ENCODE measurements at regions not wholly inside any gene's neighbourhood (a gene's known extent, or its start where the extent isn't known, plus 50 kb on each side); places are given as distances from the start of the nearest gene placed in this dataset.

DNA sequence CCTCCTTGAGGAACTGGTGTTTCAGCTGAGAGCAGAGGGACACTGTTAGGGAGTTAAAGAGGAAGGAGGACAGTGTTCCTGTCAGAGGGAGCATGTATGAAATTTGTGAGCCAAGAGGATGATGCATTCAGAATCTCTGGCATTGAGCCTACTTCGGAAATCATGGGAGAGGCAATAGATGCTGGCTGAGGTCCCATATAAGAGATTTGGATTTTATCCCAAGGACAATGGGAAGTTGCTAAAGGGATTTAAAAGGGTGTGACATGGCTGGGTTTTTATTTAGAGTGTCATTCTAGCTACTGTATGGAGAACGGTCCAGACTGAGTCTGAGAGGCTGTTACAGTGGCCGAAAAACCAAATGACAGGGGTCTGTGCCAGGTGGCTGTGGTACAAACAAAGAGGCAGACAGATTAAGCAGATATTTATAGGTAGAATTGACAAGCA lies 403.2 kb upstream of the B3GALT2 start:
- no peak overlapping the region for H3K4me3 ChIP-seq (ENCODE audit: low read depth, low read length)
- no peak for TF ChIP-seq CTCF (IDR thresholded peaks at IDR 0.05; ENCODE audit: insufficient read depth, low read depth, low read length, missing control alignments)
- DNase-seq (ENCODE audit: low read depth), result no peak

GRCh38 chr1:193588311-193589082 lies 402.1 kb upstream of the B3GALT2 start:
- H3K4me3 ChIP-seq (ENCODE audit: low read depth, low read length), result no peak overlapping the region
- TF ChIP-seq CTCF (IDR thresholded peaks at IDR 0.05; ENCODE audit: insufficient read depth, low read depth, low read length, missing control alignments), result no peak
- DNase-seq (ENCODE audit: low read depth), result no peak

DNA sequence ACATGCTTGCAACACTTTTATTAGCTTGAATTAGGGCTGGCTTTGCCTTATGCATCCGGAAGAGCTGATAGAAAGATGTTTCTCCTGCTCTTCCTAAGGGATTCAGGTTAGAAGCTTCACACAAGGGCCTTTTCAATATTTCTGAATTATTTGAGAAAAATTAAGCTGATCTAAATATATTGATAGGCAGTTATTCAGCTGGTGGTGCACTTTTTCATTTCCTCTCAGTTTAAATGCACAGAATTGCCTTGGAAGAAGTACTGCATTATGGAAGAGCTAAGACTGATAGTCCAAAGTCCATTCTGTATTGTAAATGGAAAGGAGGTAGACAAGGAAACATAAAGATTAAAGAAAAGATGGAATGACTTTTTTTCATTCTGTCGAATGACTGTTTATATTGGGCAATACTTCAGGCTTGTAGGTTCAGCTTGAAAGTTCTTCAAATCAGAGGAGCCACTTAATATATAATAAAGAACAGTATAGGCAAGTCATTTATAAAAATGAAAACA lies 398.4 kb upstream of the B3GALT2 start:
- no peak for DNase-seq (ENCODE audit: low read depth)
- H3K4me3 ChIP-seq (ENCODE audit: low read depth, low read length), result no peak overlapping the region
- TF ChIP-seq CTCF (IDR thresholded peaks at IDR 0.05; ENCODE audit: insufficient read depth, low read depth, low read length, missing control alignments), result no peak

DNA sequence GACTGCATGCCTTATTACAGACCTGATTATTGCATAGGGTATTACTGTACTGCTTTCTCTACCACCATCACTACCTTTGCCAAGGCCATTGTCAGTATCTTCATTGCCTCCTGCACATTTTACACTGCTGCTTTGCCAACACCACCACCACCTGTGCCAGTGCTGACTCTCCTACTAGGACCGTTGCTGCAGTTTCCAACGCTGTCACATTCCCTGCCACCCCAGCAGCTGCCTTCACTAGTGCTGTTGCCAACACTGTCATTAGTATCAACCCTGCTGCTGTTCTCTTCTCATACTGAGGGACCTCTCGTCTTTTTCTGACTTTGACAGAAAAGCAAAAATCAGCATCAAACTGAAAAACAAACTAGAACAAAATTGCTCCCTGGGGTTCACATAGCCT lies 394.9 kb upstream of the B3GALT2 start:
- DNase-seq (ENCODE audit: low read depth), result no peak
- no peak overlapping the region for H3K4me3 ChIP-seq (ENCODE audit: low read depth, low read length)
- no peak for TF ChIP-seq CTCF (IDR thresholded peaks at IDR 0.05; ENCODE audit: insufficient read depth, low read depth, low read length, missing control alignments)

DNA sequence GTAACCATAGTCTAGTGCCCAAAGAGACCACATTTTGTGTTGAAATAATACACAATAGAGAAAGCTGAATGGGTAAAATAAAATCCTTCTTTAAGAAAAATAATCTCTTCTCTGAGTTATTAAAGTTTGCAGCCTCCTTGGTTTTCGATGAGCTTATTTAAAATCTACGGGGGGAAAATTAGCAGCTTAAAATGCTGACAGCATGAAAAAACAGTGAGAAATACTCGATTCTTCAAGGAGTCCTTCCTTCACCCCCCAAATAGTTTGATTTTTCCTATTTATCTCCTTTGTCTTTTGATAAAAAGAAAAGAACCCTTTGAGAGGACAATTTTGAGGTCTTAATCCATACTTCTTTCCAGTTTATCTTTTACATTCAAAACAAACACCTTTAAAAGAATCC lies 394.0 kb upstream of the B3GALT2 start:
- no peak for DNase-seq (ENCODE audit: low read depth)
- H3K4me3 ChIP-seq (ENCODE audit: low read depth, low read length), result no peak overlapping the region
- no peak for TF ChIP-seq CTCF (IDR thresholded peaks at IDR 0.05; ENCODE audit: insufficient read depth, low read depth, low read length, missing control alignments)

- no peak overlapping the region for H3K4me3 ChIP-seq (ENCODE audit: low read depth, low read length)
- no peak for TF ChIP-seq CTCF (IDR thresholded peaks at IDR 0.05; ENCODE audit: insufficient read depth, low read depth, low read length, missing control alignments)
- no peak for DNase-seq (ENCODE audit: low read depth)
These were observed 392.9 kb upstream of the B3GALT2 start for GRCh38 chr1:193579323-193579722.

- no peak overlapping the region for H3K4me3 ChIP-seq (ENCODE audit: low read depth, low read length)
- TF ChIP-seq CTCF (IDR thresholded peaks at IDR 0.05; ENCODE audit: insufficient read depth, low read depth, low read length, missing control alignments), result no peak
- no peak for DNase-seq (ENCODE audit: low read depth)
These were observed 388.5 kb upstream of the B3GALT2 start for GRCh38 chr1:193574913-193575312.
